ENCODE measurements at regions not wholly inside any gene's neighbourhood (a gene's known extent, or its start where the extent isn't known, plus 50 kb on each side); places are given as distances from the start of the nearest gene placed in this dataset.

- no peak for FAIRE-seq
- DNase-seq (ENCODE audit: insufficient read length, low spot score) = no peak
- no peak for TF ChIP-seq CTCF (IDR thresholded peaks at IDR 0.05; ENCODE audit: insufficient read depth, missing control alignments)
These were observed 215.8 kb downstream of the SIPA1L2 start for GRCh38 chr1:232414100-232414499.

- no peak for TF ChIP-seq CTCF (IDR thresholded peaks at IDR 0.05; ENCODE audit: insufficient read depth, missing control alignments)
- no peak for DNase-seq (ENCODE audit: insufficient read length, low spot score)
- no peak for FAIRE-seq
These were observed 216.3 kb downstream of the SIPA1L2 start for GRCh38 chr1:232413674-232414073.

GRCh38 chr1:232409584-232409983 lies 220.3 kb downstream of the SIPA1L2 start:
- no peak for DNase-seq (ENCODE audit: insufficient read length, low spot score)
- no peak for TF ChIP-seq CTCF (IDR thresholded peaks at IDR 0.05; ENCODE audit: insufficient read depth, missing control alignments)

GRCh38 chr1:232407120-232407519 lies 222.8 kb downstream of the SIPA1L2 start:
- DNase-seq (ENCODE audit: insufficient read length, low spot score) (no peak), FAIRE-seq (no peak)
- no peak for TF ChIP-seq CTCF (IDR thresholded peaks at IDR 0.05; ENCODE audit: insufficient read depth, missing control alignments)

More at GRCh38 chr1:232409584-232409983, 220.3 kb downstream of the SIPA1L2 start:
- no peak for FAIRE-seq

GRCh38 chr1:232405781-232406180 lies 224.2 kb downstream of the SIPA1L2 start:
- TF ChIP-seq CTCF (IDR thresholded peaks at IDR 0.05; ENCODE audit: insufficient read depth, missing control alignments) = no peak
- DNase-seq (ENCODE audit: insufficient read length, low spot score) (no peak), FAIRE-seq (no peak)

- DNase-seq (ENCODE audit: insufficient read length, low spot score) (no peak), FAIRE-seq (no peak)
These were observed 224.8 kb downstream of the SIPA1L2 start for GRCh38 chr1:232404981-232405731.

More at GRCh38 chr1:232404981-232405731, 224.8 kb downstream of the SIPA1L2 start:
- no peak for TF ChIP-seq CTCF (IDR thresholded peaks at IDR 0.05; ENCODE audit: insufficient read depth, missing control alignments)

All from D721Med (cell line).